Type B pancreatic cell (in vitro differentiated cells): ENCODE measurements at regions not wholly inside any gene's neighbourhood (a gene's known extent, or its start where the extent isn't known, plus 50 kb on each side); places are given as distances from the start of the nearest gene placed in this dataset.

Experiments
- DNase-seq: peaks from one replicate; pipeline ENCODE4 v3.0.0; 2021; ENCODE audit warnings: mixed read lengths; ENCODE audit not compliant: unreplicated experiment; ENCODE audit errors: extremely low spot score
- H3K27ac Mint-ChIP-seq: 2 replicates; pipeline ENCODE4 v1.8.0; 2021; ENCODE audit warnings: mild to moderate bottlenecking, mixed read lengths
- H3K27me3 Mint-ChIP-seq: 2 replicates; pipeline ENCODE4 v1.8.0; 2021; ENCODE audit warnings: mixed read lengths
- H3K36me3 Mint-ChIP-seq: 2 replicates; pipeline ENCODE4 v1.8.0; 2021; ENCODE audit warnings: mixed read lengths
- H3K4me1 Mint-ChIP-seq: one replicate; pipeline ENCODE4 v1.8.0; 2021; ENCODE audit warnings: mixed read lengths; ENCODE audit not compliant: unreplicated experiment
- H3K4me3 Mint-ChIP-seq: 2 replicates; pipeline ENCODE4 v1.8.0; 2021; ENCODE audit warnings: mild to moderate bottlenecking, mixed read lengths
- H3K9me3 Mint-ChIP-seq: 2 replicates; pipeline ENCODE4 v1.8.0; 2021; ENCODE audit warnings: mixed read lengths
- CTCF ChIP-seq: fragments of 200-600 bp; sonication (generic); conservative IDR thresholded peaks from 2 replicates; pipeline ENCODE4 v1.5.0; 2021; ENCODE audit warnings: antibody characterized with exemption, mild to moderate bottlenecking

GRCh38 chrX:125786316-125786715, 379.8 kb downstream of the DCAF12L2 start:
- peaks cover 7% of the 10 kb centered on the region for H3K4me1 Mint-ChIP-seq

DNA sequence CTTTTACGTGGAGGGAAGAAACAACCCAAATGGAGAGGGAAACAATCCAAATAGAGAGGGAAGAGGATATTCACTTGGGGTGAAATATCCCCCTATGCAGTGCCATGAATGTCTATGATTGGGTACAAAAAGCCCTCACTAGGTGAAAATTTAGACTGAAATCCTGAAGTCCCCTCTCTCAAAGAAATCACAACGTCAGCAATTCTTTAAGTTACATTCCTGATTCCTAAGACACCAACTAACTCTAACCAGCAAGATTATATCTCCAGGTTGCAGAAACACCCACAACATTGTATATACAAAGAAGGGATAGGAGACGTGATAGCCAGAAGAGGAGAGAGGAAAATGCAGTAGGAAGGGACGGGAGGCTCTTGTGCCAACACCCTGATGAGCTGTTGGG, 374.3 kb downstream of the DCAF12L2 start:
- Mint-ChIP-seq H3K4me3 (no peak overlapping the region), H3K27ac (no peak overlapping the region), H3K36me3 (no peaks in the 10 kb centered on the region), H3K4me1 (no peaks in the 10 kb centered on the region), H3K27me3 (peaks cover 3% of the 10 kb centered on the region), H3K9me3 (peaks cover 6% of the 10 kb centered on the region)
- no peak for TF ChIP-seq CTCF
- no peak for DNase-seq

More at GRCh38 chrX:125786316-125786715, 379.8 kb downstream of the DCAF12L2 start:
- no peak for DNase-seq
- no peak overlapping the region for H3K4me3 Mint-ChIP-seq
- H3K27me3 Mint-ChIP-seq = peaks cover 7% of the 10 kb centered on the region
- no peaks in the 10 kb centered on the region for H3K36me3 Mint-ChIP-seq
- TF ChIP-seq CTCF = no peak
- H3K27ac Mint-ChIP-seq = no peak overlapping the region
- peaks cover 10% of the 10 kb centered on the region for H3K9me3 Mint-ChIP-seq

DNA sequence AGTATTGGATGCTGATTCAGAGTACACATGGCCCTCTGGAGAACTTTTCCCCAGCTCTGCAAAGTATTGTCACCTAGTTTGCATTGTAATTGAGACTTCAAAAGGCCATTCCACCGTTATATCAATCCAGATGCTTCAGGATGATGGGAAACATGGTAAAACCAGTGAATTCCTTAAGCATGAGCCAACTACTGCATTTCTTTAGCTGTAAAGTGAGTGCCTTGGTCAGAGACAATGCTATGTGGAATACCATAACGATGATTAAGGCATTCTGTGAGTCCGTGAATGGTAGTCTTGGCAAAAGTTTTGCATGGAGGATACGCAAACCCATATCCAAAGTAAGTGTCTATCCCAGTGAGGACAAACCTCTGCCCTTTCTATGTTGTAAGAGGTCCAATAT, 355.2 kb downstream of the DCAF12L2 start:
- Mint-ChIP-seq H3K4me3 (no peak overlapping the region), H3K36me3 (no peaks in the 10 kb centered on the region), H3K4me1 (no peaks in the 10 kb centered on the region), H3K27me3 (no peaks in the 10 kb centered on the region), H3K27ac (no peak overlapping the region), H3K9me3 (no peaks in the 10 kb centered on the region)
- no peak for TF ChIP-seq CTCF
- DNase-seq = no peak

GRCh38 chrX:125826080-125826479, 340.0 kb downstream of the DCAF12L2 start:
- Mint-ChIP-seq H3K27me3 (no peaks in the 10 kb centered on the region), H3K4me3 (no peak overlapping the region), H3K9me3 (no peaks in the 10 kb centered on the region), H3K27ac (no peak overlapping the region), H3K36me3 (no peaks in the 10 kb centered on the region), H3K4me1 (no peaks in the 10 kb centered on the region)
- TF ChIP-seq CTCF = peak; percentile 44
- no peak for DNase-seq

GRCh38 chrX:125826774-125827451, 339.2 kb downstream of the DCAF12L2 start:
- H3K27ac Mint-ChIP-seq = no peak overlapping the region
- no peaks in the 10 kb centered on the region for H3K4me1 Mint-ChIP-seq
- H3K4me3 Mint-ChIP-seq = no peak overlapping the region
- no peaks in the 10 kb centered on the region for H3K9me3 Mint-ChIP-seq
- no peak for DNase-seq
- no peaks in the 10 kb centered on the region for H3K27me3 Mint-ChIP-seq
- no peaks in the 10 kb centered on the region for H3K36me3 Mint-ChIP-seq
- no peak for TF ChIP-seq CTCF

DNA sequence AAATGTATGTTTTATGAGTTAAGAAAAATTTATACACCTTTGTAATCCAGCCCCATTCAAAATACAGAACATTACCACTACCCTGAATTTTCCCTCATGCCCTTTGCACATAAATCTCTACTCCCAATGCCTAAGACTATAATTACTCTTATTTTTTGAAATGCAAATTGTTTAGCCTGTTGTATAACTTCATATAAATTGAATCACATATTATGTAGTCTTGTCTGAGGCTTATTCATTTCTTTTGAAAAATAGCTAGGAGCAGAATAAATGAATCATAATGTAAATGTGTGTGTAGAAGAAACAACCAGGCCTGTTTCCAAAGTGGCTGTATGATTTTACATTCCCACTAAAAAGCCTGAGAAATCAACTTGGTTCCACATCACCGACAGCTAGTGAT, 319.8 kb downstream of the DCAF12L2 start:
- Mint-ChIP-seq H3K9me3 (no peaks in the 10 kb centered on the region), H3K27me3 (no peaks in the 10 kb centered on the region), H3K4me1 (no peaks in the 10 kb centered on the region), H3K27ac (no peak overlapping the region), H3K36me3 (no peaks in the 10 kb centered on the region), H3K4me3 (no peak overlapping the region)
- DNase-seq = no peak
- TF ChIP-seq CTCF = no peak
